ENCODE measurements at regions not wholly inside any gene's neighbourhood (a gene's known extent, or its start where the extent isn't known, plus 50 kb on each side); places are given as distances from the start of the nearest gene placed in this dataset.
"Not testable (repeated sequence)": the region's sequence is repeated elsewhere in the genome, so short reads cannot be mapped to it uniquely, and the experiment has no call there.

DNA sequence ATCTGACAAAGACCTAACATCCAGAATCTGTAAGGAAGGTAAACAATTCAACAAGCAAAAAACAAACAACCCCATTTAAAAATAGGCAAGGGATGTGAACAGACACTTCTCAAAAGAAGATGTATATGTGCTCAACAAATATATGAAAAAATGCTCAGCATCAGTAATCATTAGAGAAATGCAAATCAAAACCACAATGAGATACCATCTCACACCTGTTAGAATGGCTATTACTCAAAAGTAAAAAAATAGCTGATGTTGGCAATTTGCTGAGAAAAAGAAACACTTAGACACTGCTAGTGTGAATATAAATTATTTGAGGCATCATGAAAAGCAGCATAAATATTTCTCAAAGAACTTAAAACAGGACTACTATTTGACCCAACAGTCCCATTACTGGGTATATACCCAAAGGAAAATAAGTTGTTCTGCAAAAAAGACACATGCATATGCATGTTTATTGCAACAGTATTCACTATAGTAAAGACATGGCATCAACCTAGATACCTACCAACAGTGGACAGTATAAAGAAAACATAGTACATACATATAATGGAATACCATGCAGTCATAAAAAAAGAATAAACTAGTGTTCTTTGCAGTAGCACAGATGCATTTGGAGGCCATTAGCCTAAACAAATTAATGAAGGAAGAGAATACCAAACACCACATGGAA is 980.1 kb downstream of the KCNMA1 start:
- no peak for DNase-seq

- DNase-seq = no peak
Measured at GRCh38 chr10:76651154-76651553, 986.5 kb downstream of the KCNMA1 start.

- peak in 1 of 14 donors; percentile 3 for DNase-seq
Measured at GRCh38 chr10:76649723-76650127, 987.9 kb downstream of the KCNMA1 start.

DNA sequence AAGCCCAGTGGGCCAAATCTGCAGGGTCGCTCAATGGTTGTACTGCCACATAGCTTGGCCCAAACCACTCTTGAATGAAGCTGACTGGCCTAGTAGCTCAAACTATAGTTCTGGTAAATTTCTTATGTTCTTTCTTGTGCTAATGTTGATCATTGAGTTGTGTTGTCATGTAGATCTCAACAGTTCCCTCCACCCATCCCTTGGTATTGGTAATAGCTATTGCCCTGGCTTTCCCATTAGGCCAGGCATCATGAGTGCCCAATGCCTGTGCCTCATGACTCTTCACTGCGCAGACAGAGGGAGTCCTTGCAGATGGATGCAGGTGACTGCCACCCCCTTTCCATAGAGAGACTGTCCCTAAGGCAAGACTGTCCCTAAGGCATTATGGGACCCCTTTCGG is 988.4 kb downstream of the KCNMA1 start:
- DNase-seq = no peak

DNA sequence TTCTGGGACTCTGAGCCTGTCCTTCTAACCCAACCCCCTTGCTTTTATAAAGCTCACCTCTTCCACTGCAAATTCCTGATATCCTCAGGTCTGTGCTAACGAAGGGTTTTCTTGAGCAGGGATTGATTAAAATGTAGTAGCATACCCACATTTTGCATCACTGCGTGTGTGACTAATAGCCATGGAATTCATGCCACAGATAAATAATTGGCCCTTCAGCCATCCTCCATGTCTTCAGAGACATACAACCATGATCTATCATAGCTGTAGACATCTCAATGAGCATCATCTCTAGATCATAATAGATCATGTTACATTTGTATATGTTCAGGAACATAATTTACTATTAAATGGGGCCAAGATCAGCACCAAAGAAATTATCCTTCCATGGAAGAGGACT is 990.3 kb downstream of the KCNMA1 start:
- DNase-seq = no peak

DNA sequence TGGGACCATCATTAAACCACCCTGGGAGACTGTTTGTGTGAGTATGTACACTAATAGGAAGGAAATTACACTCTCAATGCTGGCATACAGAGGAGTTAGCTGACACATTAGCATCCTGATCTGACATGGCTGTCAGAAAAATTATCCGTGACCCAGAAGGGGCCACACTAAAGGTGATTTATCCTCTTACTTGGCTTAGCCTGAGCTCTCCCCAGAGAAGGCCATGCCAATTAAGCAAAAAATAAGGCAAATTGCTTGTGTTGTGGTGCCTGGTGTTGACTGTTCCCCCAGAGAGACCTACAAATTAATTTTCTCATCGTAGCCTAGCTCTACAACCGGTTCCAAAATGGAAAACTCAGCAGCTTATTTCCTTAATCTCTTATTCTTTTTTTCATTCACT is 992.3 kb downstream of the KCNMA1 start:
- DNase-seq = no peak

DNA sequence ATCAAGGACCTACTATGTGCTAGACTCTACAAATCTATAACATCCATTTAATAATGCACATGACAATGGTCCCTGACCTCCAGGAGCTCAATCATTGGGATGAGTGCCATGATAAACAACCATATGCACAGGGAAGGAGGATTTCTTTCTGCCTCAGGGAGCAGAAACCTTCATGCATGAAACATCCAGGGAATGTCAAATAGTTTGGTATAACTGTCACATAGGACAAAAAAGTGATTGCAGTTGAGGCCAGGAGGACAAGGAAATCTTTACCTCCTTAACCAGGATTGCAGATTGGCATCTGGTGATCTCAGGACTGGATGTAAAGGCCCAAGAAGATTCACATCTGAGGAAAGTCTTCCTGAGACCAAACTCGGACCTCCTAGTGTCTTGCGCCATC is 993.1 kb downstream of the KCNMA1 start:
- DNase-seq = no peak

- peak in 2 of 14 donors; percentile 5 to 13 for DNase-seq
Measured at GRCh38 chr10:76643511-76643911, 994.1 kb downstream of the KCNMA1 start.

GRCh38 chr10:76642358-76642757 is 995.2 kb downstream of the KCNMA1 start:
- no peak for DNase-seq

- no peak for DNase-seq
Measured at GRCh38 chr10:76641215-76641614, 996.4 kb downstream of the KCNMA1 start.

DNA sequence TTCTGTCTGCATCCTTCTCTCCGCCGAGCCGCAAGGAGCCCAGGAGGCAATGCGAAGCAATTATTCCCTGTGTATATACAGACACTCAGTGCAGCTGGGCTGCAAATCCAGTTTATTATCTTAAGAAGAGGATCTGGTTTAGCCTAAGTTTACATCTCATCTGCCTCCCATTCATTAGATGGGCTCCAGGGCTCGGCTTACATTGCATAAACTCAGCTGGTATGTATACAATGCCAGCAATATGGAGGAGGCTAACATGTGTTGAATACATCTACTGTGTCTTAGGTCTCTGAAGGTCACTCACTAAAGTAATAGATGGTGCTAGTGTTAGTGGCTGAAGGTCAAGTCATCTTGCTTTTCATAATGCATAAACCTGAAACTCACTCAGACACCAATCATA is 996.8 kb downstream of the KCNMA1 start:
- DNase-seq = no peak

DNA sequence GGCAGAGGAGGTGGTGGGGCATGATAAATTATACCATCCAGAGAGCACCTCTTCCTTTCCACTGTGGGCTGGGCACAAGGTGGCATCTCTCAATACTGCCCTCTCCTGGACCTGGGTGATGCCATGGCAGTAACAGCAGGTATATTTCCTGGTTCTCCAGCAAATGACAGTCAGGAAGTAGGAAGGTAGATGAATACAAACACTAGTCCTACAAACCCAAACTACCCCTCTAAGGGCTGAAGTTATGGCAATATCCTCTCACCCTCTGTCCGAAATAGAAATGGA is 1004.9 kb downstream of the KCNMA1 start:
- no peak for DNase-seq

- DNase-seq = no peak
Measured at GRCh38 chr10:76631884-76632766, 1005.5 kb downstream of the KCNMA1 start.

DNA sequence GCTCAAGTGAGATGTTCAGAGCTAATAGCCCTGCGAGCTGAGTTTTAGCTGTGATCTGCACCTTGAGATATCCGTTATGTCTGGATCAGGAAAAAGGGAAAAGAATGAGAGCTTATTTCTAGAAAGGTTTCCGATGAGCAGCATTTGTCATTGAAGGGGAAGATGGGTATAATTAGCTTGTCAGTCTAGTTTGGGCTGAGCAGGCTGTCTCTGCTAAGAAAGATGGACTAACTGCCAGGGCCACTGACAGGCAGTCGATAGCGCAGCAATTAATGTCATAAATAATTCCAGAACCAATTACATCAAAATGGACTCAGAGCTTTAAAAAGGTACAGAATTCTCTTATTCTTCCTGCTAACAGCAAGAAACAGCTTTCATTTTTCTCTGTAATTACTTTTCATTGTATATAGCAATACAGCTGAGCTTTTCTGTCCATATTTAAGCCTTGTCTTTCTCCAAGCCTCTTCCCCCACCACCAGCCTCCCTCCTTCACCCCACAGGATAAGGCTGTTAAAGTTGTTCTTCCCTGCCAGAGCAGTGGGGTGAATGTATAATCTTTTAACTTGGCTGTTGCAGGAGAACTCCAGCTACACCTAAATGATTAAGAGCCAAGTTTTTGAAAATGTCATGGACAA is 1006.5 kb downstream of the KCNMA1 start:
- DNase-seq = no peak

DNA sequence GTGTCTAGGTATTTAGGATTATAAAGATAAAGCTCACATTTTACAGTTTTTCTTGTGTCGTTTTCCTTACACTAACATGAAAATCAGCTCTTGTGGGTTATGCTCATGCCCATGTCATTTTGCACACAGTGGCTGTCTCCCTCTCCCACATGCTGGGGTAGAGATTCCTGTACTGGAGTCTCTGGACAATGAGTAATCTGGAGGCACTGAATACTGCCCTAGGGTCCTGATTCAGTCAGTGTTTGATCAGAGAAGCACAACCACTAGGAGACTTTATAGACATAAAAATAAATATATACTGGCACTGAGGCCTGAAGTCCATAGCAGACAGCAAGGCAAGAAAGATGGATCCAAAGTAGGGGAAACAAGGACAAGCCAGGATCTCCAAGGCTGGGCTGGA is 1008.8 kb downstream of the KCNMA1 start:
- no peak for DNase-seq

- no peak for DNase-seq
Measured at GRCh38 chr10:76626386-76626785, 1011.2 kb downstream of the KCNMA1 start.

GRCh38 chr10:76624470-76624869 is 1013.1 kb downstream of the KCNMA1 start:
- DNase-seq = no peak

DNA sequence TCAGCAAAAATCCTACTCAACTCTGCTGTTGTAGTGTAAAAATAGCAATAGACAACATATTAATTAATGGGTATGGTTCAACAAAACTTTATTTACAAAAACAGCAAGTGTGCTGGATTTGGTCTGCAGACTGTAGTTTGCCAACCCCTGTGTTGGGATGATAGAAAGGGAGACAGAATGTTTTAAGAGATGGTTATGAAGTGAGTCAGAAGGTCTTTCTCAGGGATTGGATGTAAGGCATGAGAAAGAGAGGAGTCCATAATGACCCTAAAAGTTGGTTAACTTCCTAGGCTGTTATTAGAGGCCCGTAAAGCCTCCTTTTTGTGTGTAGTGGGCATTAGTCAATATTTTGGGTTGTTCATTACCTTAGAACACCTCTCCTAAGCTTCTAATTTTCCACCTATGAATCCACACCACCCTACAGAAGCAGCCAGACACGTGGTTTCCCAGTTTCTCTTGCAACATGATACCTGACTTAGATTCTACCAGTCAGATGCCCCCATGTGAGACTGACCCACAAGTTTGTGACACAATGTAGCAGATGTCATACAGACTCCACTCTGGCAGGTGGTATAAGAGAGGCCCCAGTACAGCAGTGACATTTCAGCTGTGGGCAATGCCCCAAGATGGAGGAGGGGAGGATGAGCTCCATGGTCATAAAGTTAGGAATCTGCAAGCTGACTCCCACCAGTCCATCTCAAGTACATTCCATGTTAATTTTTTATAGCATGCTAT is 1015.6 kb downstream of the KCNMA1 start:
- no peak for DNase-seq

DNA sequence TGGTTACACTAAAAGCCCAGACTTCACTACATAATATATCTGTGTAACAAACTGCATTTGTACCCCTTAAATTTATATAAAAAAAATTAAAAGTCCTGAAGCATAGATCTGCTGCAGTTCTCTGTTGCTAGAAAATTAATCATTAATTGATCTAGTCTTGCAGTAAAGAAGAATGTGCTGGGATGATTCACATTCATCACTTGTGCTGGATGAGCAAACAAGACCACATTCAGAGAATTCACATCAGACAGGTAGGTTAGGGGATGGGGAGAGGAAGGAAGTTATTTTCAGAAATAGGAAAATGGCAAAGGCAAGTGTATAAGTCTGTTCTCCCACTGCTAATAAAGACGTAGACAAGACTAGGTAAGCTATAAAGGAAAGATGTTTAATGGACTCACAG is 1019.0 kb downstream of the KCNMA1 start:
- DNase-seq = no peak

- no peak for DNase-seq
Measured at GRCh38 chr10:76618171-76618570, 1019.4 kb downstream of the KCNMA1 start.

DNA sequence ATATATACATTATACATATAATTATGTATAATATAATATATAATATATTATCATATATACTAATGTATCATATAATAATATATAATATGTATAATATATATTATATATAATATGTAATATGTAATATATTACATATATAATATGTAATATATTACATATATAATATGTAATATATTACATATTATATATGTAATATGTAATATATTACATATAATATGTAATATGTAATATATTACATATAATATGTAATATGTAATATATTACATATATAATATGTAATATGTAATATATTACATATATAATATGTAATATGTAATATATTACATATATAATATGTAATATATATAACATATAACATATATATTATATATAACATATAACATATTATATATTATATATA is 1020.9 kb downstream of the KCNMA1 start:
- DNase-seq = not testable (repeated sequence)

- DNase-seq = no peak
Measured at GRCh38 chr10:76615049-76615448, 1022.6 kb downstream of the KCNMA1 start.
